GM21528 (cell line): ENCODE measurements at regions not wholly inside any gene's neighbourhood (a gene's known extent, or its start where the extent isn't known, plus 50 kb on each side); places are given as distances from the start of the nearest gene placed in this dataset.

Experiments
- ATAC-seq: cut with Tn5 transposase; IDR thresholded peaks from one replicate; pipeline ENCODE4 v1.9.1; 2021; ENCODE audit warnings: mild to moderate bottlenecking, moderate library complexity; ENCODE audit not compliant: unreplicated experiment, low FRiP score

DNA sequence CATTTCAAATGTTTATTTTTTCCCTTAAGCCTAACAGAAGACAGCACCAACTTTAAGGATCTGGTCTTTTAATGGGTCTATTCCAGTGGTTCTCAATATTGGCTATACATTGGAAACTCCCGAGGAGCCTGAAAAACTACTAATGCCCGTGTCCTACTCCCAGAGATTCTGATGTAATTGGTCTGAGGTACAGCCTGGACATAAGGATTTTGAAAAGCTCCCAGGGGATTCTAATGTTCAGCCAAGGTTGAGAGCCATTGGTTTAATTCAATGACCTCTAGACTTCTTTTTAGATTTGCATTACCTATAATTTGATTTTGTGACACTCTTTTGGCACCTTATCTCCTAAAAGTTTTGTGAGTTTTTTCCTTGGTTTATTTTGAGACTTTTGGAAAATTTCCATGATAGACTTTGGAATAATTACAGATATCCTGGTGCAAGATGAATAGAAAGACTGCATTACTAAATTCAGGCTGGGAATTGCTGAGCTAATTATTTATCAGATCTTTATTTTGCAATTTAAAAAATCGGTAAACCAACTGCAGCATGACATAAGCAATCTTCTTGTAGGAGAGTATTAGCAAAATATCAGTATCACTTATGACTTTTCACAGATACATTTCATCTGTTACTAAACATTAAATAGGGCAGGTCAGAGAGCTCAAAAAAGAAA is 91.5 kb upstream of the ELL2 start:
- no peak for ATAC-seq

- ATAC-seq = no peak
These were observed 90.7 kb upstream of the ELL2 start for GRCh38 chr5:96052374-96052773.

- no peak for ATAC-seq
These were observed 89.8 kb upstream of the ELL2 start for GRCh38 chr5:96051401-96051830.

- ATAC-seq = no peak
These were observed 88.7 kb upstream of the ELL2 start for GRCh38 chr5:96050273-96050880.

GRCh38 chr5:96049398-96050272 is 88.0 kb upstream of the ELL2 start:
- ATAC-seq = no peak

- no peak for ATAC-seq
These were observed 87.1 kb upstream of the ELL2 start for GRCh38 chr5:96048763-96049162.

GRCh38 chr5:96045888-96046287 is 84.2 kb upstream of the ELL2 start:
- no peak for ATAC-seq

DNA sequence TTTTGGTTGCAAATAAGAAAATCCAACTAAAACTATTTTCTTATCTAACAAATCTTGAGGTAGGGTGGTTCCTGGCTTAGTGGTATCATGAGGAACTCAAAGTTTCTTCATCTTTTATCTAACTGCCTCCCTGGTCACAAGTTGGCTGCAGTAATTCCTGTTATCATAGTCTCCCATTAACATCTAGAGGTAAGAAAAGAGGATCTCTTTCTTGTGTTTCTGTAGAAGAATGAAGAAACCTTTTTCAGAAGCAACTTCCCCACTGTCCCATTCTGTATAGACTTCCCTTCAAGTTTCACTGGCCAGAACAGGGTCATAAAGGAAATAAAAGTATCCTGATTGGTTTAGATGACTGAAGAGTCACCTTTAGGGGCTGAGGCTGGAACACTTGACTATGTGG is 81.8 kb upstream of the ELL2 start:
- no peak for ATAC-seq

DNA sequence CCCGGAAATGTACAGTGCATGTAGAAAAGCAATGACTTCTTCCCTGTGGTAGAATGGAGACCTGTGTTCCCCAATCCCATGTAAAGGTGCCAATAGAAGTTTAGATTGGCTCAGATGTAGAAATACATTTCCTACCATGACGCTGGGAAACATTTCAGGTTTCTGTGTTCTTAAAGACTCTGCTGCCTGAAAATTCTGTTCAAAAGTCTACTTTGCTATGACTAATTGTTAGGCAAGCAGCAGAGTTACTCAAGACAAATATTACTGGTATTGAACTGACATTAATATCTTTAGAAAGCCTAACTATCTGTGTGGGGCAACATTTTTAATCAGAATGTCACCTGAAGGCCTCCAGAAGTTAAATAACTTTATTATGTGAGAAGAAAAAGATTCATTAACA is 75.5 kb upstream of the ELL2 start:
- no peak for ATAC-seq

DNA sequence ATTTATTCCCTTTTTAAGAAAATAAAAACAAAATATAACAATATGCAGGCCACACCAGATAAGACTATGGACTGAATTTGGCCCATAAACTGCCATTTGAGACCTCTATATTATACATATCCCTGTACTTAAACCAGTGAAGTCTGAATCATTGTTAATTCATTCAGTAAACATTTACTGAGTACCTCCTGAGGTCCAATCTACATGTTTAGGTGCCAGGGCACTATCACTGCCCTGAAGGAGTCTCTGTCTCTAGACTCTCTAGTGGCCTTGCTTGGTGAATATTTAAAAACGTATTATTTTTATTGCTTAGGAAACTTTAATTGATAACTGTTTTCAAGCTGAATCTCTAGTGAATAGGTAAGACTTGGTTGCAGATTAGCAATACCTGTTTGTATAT is 74.7 kb upstream of the ELL2 start:
- no peak for ATAC-seq

DNA sequence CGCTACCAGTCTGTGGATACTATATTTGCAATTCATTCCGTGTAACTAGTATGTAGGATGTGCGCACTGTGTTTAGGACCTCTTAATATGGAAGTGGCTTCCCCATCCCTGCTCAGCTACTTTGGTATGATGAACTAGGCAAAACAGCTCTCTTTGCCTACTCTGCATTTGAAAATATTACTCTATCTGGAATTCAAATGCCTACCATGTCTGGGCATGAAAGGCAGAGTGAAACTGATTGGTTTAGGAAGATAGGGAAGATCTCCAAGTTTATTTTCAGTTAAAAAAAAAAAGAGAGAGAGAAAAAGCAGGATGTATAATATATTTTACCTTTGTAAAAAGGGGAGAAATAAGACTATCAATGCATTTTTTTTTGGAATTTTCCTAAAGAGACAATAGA is 74.1 kb upstream of the ELL2 start:
- no peak for ATAC-seq

DNA sequence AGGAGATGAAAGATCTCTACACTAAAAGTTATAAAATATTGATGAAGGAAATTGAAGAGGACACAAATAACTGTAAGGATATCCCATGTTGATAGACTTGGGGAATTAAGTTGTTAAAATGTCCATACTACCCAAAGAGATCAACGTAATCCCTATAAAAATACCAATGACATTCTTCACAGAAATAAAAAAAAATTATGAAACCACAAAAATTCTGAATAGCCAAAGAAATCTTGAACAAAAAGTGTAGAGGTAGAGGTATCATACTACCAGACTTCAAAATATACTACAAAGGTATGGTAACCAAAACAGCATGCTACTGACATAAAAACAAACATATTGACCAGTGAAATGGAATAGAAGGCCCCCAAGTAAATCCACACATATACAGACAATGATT is 71.5 kb upstream of the ELL2 start:
- no peak for ATAC-seq

- ATAC-seq = no peak
These were observed 70.2 kb upstream of the ELL2 start for GRCh38 chr5:96031811-96032261.

DNA sequence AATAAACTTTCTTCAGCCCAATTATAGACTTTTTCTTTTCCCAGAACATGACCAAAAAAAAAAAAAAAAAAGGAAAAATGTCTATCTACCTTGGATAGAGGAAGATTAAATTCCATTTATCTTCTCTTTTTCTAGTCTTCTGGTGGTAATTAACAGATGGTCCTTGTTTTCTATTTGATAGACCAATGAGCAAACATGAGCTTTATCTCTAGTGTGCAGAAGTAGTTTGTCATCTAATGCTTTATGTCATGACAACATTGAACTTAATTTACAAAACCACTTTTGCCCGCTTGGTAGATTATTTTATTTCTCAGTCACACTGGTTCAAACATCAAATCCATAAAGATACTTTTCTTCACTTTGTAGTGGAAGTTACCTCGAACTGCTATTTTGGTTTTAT is 69.5 kb upstream of the ELL2 start:
- no peak for ATAC-seq

- ATAC-seq = no peak
These were observed 64.9 kb upstream of the ELL2 start for GRCh38 chr5:96026406-96027041.

DNA sequence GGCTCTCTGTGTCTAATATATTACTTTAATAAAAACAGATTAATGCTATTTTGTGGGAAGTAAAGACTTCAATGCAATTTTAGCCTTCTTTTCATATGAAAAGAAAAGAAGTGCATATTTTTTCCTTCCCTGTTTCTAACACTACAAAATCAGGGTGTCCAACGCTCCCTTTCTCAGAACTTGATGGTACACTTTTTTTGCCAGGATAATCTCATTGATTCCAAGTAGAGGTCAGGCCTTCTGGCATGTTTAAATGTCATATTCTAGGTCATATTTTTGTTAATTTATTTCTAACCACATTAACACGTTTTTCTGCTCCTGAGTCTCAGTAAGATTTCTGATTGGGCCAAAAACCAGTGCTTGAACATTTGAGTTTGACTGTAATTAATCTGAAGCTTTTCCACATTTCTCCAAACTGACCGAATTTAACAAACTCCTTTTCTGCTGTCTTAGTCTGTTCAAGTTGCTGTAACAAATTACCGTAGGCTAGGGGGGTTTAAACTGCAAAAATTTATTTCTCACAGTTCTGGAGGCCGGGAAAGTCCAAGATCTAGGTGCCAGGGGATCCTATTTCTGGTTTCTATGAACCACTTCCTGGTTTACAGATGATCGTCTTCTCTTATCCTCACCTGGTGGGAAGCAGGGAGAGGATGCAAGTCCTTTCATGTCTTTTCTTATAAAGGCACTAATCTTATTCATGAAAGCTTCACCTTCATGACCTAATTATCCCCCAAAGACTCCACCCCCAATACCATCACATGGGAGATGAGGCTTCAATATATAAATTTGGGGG is 63.2 kb upstream of the ELL2 start:
- ATAC-seq = no peak

DNA sequence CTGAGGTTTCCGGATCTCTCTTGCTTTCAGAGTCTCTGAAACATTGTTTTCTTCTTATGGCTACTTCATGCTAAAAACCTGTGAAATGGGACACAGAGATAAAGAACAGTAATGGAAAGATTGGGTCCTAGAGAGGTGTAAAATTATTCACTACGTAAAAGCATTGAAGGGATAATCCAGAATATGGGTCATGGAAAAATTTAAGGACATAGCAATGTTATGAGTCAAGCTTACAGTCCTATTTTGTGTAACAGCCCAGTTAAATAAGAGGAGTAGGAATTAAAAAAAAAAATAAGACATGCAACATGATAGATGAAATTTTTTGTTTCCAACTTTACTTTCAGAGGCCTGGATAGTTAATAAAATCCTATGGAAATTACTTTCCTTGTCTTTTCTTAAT is 61.9 kb upstream of the ELL2 start:
- ATAC-seq = no peak

DNA sequence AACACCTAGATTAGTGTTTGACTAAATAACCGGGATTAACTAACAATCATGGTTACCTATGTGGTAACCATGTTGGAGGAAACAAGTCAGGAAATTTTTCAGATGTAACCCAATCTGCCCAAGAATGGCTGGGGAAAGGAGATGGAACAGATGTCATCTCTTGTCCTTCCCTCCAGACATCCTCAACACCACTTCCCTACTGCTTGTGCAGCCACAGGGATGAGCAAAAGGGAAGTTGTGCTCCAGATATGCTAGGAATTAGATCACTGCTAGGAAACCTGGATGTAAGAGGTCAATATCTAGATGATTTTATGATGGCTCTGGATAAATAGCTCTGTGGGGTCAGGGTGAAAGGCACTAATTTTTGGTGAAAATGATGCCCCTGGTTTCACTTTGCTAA is 61.3 kb upstream of the ELL2 start:
- ATAC-seq = no peak

DNA sequence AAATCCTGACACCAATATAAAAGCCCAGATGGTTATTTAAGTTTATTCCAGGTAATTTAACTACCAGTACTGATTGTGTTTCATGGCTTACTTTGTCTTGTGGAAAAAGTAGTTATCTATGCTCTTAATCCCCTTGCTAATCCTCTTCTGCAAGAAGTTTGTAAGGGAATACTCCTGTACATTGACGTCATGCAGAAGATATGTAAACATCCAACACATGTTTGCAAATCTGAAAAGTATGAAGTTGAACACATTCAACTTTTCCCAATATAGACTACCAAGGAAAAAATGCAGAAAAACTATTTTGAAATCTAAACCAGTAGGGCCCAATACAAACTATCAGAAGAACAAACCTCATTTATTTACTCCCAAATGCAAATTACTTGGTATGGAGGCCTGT is 56.3 kb upstream of the ELL2 start:
- ATAC-seq = no peak

- ATAC-seq = no peak
These were observed 54.6 kb upstream of the ELL2 start for GRCh38 chr5:96016216-96016615.
